Stimulated activated CD4-positive, alpha-beta T cell treated with anti-CD3 and anti-CD28 coated beads, Interleukin-4, amount 100 ng/mL, for 24 hours (primary cell): ENCODE measurements at regions not wholly inside any gene's neighbourhood (a gene's known extent, or its start where the extent isn't known, plus 50 kb on each side); places are given as distances from the start of the nearest gene placed in this dataset.
"Not testable (repeated sequence)": the region's sequence is repeated elsewhere in the genome, so short reads cannot be mapped to it uniquely, and the experiment has no call there.

ENCODE experiments used
- DNase-seq: peaks from one replicate; pipeline ENCODE4 v3.0.0-alpha.2; 2020

DNA sequence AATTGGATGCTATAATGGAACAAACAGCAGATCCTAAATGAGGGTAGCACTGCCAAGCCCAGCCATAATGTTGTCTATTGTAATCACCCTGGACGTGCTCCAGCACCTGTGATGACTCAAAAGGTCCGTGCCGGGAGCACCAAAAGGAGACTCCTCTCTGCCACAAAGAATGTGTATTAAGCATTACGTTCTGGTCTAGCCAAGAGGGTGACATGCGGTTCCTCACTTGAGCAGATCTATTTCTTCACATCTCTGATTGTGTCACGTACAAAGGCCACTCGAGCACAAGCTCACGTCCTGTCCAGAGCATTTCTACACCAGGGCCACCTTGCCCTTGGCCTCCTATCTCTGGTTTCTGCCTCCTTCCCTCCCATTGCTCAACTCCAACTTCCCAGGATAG lies 219.9 kb upstream of the IRS2 start:
- no peak for DNase-seq

DNA sequence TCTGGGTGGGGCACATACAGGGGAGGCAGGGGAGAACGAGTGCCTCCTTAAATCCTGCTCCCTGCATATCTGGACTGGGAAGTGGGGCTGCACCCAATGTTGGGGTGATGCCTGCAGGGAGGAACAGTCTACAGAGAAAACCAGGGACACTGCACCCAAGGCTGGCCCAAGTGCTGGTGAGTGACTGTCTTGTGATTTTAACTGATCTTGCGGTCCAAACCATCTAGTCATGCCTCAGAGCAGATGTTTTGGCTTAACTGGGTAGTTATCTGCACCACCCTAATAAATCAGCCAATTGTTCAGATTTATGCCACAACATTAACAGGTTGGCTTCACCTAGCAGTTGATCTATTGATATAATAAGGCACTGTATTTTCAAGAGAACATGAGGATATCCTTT lies 219.2 kb upstream of the IRS2 start:
- no peak for DNase-seq

DNA sequence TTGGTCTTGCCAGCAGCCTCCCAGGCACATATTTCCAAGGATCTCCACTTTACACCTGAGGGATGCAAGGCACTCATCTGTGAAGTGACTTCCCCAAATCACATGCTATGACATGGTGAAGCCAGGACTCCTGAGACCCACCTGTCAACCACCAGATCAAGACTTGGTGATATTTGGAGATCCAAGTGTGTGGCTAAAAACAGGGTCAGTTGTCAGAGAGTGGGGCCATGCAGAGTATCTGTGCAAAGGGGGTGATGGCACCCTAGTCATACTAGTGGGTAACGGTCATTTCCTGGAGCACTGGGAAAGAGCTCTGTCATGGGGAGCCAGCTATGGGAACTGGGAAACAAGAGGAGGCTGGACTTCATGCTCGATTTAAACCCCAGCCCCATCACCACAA lies 218.4 kb upstream of the IRS2 start:
- no peak for DNase-seq

DNA sequence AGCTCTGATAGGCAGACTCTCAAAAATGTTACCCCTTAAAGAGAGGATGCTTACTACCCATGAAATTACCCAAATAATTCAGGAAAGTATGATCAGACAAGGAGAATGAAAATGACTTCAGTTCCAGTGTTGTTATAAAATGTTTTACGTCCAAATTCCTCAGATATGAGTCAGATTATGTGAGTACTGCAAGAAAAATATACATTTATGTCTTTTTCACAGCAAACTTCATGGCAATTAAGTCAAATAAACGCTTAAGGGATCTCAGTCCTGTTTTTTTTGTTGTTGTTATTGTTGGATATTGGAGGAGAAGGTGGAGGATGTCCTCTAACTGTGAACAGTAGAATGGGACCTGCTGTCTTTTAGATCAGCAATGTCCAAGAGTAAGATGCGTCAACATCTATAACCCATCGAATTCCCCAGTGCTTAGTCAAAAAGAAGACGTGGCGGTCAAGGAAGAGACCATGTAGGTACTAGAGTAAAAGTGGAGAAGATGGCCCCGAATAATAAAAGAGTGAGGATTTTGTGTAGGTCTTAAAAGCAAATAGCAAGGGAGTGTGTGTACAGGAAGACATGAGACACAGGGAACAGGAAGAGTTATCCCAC lies 215.4 kb upstream of the IRS2 start:
- no peak for DNase-seq

DNA sequence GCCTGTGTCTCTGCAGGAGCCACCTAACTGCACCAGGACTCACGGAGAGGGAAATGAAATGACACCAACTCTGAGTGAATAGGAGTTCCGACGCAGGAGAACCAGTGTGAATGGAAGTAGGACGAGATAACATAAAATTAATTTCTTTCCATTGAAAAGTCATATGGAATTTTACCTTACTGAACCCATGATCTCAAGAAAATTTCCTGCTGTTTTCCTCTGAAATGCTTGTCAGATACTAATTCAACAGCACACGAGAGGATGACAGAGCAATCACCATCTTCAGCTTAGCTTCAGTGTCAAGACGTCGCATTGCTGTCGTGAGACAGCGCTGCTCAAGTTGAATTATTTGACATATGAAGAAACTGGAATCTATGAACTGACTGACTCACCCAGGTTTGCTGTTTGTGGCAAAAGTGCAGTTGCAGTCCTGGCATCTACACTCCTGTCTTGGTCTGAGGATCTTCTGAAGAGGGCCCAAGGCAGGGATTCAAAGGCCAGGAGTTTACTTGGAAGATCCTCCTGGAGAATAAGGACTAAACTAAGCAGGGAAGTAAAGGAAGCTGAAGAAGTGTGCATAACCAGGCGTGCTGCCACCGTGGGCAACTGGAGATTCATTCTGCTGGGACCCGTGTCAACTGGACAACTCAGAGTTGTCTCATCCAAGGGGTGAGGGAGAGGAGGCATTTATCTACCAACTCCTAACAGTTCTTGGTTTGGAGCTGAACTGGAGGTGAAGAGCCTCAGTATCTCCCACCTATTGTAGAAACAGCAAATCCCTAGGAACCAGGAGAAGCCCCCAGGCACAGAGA lies 214.4 kb upstream of the IRS2 start:
- DNase-seq, result no peak

DNA sequence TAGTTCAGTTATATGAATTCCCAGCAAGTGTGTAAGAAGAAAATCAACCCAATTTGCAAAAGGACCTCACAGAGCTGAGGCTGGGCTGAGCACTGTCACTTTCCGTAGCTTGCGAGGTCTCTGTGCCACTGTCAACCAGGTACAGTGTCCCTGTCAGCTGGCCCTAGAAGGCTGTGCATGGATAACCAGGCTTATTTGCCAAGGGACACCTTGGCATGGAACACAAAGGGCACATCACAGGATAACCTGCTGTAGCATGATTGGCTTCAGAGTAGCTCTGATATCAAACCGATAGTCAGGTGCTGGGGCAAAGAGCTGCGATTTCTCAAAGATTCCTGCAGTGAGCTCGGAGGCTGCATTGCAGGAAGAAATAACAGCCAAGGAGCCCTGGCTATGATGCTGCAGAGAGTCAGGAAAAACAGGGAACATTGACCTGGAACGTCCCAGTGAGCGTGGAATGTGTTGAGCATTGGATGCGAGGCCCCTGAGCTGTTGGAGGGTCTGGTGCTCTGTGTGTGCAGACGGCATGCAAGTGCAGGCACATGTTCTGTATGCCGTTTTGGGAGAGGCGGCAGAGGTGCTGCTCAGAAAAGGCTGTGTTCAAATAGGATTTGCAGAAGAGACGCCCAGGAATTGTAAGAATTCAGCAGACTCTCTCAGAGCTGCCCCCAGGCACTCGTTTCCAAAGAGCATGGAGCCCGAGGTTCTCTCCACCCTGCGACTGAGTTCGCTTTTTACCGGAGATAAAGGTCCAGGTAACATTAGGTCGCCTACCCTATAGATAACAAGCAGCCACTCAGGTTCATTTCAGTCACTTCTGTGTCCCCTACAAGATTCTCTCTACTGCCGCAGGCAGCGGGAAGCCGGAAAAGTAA lies 213.5 kb upstream of the IRS2 start:
- DNase-seq, result no peak

DNA sequence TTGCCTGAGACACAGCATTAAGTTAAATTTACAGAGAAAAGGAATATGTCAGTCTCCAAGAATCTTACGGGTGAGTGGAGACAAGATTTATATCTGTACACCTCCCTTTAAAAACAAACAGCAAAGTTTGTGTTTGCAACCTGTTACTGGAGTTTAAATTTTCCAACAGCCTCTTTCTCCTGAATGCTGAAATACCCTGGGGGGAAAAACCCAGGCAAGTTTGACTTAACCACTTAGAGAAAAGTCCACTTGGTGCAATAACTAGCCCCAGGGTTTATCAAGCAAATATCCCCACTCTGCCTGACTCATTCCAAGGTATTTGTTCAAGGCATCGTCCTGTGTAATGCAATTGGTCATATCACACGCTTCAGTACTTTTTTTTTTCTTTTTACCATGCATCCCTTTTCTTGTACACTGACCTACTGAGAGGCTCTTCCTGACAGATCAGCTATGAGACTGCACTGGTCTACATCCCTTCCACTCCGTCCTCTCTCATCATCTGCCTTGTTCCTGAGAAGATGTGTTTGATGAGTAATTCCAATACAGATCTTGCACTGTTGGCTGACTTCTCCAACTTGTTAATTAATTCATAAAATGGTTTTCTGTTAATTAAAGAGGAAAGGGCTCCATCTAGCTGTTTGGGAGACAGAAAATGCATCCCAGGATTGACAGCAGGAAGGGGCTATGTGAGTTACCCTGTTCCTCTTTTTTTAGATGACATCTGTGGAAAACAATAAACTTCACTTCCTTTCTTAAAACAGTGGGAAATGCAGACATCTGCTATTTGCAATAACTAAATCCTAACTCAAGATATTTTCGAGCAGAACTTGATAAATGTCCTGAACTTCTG lies 212.5 kb upstream of the IRS2 start:
- no peak for DNase-seq

DNA sequence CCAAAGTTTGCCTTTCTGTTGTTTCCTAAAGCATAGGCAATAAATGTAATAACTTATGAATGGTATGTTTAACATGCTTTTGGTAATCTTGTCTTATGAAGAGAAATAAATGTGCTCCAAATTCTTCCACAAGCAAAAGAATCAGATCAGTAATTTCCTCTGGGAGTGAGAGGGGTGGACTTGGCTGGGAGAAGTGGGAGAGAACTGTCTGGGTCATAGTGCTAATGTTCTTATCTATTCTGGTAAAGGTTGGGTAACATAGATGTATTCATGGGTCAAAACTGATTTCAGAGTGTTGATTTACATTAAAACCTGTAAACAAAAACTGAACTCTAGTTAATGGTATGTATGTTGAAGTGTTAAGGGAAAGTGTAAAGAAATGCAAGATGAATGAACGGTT lies 211.7 kb upstream of the IRS2 start:
- no peak for DNase-seq

DNA sequence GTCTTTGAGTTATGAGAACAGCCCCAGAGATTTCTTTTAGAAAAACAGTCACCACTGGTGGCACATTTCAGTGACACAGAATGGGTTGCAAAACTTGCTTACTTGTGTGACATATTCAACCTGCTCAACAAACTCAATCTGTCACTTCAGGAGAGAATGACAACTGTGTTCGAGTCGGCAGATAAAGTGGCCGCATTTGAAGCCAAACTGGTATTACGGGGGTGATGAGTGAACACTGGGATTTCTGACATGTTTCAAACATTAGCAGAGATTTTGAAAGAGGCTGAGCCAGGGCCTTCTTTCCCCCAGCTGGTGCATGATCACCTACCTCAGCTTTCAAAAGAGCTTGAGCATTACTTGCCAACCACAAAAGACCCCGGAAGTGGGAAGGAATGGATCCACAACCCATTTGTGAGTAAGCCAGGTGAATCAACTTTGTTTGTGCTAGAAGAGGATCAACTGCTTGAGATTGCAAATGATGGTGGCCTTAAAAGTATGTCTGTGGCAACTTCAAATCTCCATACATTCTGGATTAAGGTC lies 210.7 kb upstream of the IRS2 start:
- DNase-seq, result not testable (repeated sequence)

DNA sequence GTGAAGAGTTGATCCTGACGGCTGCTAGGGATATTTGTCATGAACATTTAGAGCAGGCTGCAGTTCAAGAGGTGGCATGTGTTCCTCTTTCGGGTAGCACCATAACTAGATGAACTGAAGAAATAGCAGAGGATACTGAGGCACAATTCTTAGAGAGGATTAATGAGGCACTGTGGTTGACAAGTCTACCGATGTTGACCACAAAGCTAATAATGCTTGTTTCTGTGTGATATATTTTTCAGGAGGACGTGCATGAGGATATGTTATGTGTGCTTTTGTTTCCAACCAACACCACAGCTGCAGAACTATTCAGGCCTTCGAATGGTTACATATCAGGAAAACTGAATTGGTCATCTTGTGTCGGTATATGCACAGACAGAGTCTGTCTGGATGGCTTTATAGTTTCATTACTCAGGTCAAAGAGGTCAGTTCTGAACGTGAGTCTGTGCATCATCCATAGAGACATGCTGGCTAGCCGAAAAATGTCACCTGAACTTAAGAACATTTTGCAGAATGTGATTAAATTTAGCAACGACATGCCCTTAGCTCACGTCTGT lies 210.1 kb upstream of the IRS2 start:
- no peak for DNase-seq

DNA sequence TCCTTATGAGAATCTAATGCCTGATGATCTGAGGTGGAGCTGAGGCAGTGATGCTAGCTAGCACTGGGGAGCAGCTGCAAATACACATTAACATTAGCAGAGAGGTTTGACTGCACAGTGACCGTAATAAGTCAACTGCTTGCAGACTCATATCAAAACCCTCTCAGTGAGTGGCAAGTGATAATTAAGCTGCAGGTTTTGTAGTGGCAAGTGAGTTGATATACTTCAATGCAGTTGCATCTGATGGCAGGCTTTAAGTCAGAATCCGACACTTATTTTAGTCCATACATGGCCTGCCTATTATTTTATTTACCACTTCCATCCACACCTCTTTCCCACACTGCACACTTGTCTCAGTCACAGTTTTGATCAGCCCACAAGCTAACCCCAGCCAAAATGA lies 209.2 kb upstream of the IRS2 start:
- no peak for DNase-seq

DNA sequence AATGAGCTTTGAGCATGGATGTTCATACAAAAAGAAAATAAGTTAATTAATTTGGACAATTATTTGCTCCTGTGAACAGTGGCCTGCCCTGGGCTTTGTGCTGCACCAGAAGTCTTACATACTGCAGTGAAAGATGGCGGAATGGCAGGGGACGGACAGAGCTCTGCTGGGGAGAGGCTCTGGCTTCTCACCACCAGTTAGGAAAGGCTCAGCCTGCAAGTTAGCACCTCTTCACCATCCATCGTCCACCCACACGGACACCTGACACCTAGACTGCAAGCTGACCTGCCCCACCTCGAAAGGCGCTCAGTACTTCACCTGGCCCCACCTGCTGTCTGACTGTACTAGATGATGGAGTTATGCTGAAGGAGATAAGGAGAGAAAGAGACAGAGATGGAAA lies 203.9 kb upstream of the IRS2 start:
- DNase-seq, result no peak

DNA sequence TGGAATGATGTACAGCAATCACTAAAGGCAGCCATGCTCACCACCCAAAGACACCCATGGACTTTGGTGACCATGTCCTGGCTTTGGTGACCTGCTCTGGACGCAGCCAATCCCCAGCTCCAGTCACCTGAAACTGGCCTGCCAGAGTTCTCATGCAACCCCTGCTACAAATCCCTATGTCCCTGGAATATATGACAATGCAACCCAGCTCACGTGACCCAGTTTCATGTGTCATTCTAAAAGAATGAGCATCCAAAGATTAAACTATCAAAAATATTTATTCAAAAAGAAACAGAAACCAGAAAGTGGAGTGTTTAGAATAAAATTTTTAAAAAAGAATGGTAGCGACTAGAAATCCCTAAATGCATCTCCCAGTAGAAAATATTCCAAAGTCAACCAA lies 203.3 kb upstream of the IRS2 start:
- no peak for DNase-seq

DNA sequence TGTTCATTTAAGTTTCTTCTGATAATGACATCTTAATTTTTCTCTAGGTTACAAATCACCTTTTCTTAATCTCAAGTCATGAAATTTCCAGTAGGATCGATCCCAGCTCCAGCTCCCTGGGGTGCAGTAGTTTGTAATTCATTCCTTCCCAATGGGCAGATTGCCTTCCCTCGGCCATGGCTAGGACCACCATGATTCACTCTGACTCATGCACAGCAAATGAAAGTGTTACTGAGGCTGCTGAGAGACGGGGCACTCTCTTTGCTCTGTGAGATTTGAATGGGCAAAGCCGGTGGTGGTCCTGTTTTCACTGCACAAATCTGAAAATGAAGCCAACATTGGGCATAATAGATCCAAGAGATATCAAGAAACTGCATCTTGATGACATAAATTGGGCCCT lies 202.8 kb upstream of the IRS2 start:
- no peak for DNase-seq

DNA sequence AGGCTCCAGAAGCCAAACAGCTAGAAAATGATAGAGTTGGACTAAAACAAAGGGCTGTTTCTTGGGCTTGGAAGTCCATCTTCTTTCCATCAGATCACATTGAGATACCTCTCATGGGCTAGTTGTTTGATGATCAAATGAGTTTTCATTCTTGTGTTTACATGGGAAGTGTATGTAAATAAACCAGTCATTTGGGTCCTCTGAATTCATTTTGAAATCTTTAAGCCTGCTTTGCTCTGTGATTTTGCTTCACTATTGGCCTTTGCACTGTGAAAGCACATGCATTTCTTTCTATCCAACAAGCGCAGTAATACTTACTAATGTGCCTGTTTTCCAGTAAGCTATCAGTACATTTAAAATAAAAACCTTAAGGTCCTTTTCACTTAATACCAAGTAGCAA lies 200.5 kb upstream of the IRS2 start:
- DNase-seq, result no peak

DNA sequence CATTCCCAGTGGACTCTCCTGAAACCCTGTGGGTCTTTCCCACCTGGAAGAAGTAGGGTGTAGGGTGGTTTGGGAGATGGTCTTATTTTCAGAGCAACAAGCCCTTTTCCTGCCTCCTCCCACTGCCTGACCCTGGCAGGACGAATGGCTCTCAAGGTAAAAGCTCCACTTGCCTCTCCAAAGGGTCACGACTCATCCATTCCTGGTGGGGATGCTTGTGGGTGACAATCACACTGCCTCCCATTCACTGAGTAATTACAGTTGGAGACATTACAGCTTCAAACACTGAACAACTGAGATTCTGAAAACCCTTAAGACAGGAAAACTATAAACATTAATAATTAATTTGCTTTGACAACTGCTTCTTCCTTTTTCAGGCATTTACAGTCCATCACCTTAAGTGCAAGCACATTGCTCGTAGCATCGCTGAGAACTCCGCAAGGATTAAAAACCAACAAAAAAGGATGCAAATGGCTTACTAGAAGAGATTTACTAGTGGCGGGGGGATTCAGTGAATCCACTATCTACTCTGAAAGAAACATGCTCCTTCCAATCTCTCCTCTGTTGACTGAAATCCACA lies 199.6 kb upstream of the IRS2 start:
- DNase-seq, result no peak

DNA sequence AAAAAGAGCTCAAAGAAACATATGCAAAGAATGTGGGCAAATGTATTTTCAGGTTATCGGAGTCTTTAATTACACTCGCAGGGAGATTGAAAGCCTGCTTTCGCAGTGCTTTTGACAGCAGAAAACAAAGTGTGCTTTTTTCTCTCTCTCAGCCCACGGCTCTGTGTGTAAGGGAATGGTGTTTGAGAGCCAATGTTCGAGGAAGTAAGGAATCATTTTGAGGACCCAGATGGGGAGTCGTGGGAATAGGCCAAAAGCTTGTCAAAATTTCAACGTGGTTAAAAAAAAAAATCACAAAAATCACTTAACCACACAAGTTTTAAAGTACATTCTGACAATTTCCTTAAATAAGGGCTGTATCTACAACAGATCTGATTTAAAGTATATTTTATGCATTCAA lies 197.1 kb upstream of the IRS2 start:
- no peak for DNase-seq

DNA sequence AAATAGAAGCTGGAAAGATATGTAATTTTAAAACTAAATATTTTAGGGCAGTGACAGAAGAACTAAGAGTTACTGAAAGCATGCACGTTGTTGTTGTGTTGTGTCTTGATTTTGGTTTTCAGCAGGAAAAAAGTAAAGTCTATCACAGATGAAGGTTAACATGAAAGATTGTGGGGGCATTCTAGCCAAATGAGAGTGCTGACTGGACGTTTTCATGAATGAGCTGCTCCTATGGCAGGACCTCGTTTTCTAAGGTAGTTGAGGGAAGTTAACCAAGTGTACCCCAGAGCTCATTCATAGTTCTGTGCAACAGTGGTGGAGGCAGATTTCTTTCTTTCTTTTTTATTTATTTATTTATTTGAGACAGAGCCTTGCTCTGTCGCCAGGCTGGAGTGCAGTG lies 194.6 kb upstream of the IRS2 start:
- DNase-seq, result no peak

DNA sequence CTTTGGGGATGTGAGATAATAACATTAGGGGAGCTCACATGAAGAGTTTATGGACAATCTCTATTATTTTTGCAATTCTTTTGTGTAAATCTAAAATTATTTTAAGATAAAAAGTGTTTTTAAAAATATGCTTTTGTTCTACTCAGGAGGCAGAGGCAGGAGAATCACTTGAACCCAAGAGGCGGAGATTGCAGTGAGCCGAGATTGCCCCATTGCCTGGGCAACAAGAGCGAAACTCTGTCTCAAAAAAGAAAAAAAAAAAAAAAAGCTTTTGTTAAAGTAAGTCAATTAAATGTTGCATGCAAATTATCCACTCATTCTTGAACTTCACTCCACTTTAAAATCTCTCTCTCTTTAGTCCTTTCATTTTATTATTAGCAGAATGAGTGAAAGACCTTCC lies 193.3 kb upstream of the IRS2 start:
- DNase-seq, result not testable (repeated sequence)

DNA sequence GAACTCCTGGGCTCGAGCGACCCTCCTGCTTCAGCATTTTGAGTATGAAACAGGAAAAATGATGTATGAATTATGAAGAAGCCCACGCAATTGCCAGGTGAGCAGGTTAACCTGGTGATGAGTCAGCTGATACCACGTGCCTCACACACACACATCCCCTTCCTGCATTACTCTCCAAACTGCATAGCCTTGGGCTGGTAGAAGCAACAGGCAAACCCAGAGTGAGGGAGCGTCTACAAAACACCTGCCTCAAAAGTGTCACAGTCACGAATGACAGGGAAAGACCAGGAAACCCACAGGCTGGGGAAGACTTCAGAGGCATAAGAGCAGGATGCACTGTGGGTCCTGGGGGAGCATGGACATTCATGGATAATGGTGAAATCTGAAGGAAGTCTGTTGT lies 192.8 kb upstream of the IRS2 start:
- no peak for DNase-seq

DNA sequence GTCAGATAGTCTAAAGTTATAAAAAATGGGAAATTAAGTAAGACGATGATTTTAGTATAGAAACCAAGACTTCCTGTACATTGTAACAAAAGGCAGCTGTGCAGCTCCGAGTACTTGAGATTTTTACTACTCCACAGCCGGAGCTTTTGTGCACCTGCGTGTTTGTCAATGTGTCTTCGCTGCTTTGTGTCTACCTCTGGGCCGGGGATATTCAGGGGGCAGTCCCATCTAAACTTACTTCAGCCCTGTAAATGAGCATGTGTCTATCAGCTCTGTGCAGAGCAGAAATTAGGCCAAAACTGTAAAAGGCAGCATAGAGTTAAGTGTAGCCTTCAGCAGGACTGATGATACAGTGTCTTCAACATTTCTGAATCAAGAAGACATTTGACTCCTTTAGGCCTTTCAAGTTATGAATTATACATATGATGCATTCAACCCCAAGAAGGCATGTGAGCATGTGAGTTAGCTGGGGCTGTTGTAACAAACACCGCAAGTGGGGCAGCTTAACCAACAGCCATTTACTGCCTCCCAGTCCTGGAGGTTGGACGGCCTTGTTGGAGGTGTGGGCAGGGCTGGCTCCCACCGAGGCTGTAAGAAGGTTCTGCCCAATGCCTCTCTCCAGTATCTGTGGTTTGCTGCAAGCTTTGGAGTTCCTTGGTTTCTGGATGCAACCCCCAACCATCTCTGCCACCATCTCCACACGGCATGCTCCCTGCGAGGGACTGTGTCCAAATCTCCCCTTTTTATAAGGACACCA lies 191.0 kb upstream of the IRS2 start:
- DNase-seq, result no peak
